C4-2B (cell line): ENCODE measurements at regions not wholly inside any gene's neighbourhood (a gene's known extent, or its start where the extent isn't known, plus 50 kb on each side); places are given as distances from the start of the nearest gene placed in this dataset.

Experiments
- ZFX ChIP-seq: fragments of 450-650 bp; IDR thresholded peaks from 2 replicates; pipeline ENCODE4 v1.6.1; 2017
- TF ChIP-seq, protein P1 (sequence below): fragments of 450-650 bp; conservative IDR thresholded peaks from 2 replicates; pipeline ENCODE4 v1.5.1; 2017; ENCODE audit warnings: mild to moderate bottlenecking

DNA sequence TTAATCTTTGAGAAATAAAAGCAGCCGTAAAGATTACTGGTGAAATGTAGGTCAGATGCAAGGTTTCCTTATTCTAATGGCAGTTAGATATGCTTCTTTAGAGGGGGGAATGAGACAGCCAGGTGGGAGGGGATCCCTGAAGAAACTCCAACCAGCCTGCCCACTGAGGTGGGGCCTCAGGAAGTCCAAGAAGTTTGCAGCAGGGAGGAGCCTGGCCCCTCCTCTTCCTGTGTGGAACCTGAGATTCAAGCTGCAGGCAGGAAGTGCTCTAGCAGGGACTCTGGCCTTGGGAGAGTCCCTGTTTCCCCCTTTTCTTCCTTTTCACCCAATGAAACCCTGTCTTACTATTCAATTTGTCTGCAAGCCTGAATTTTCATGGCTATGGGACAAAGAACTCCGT lies 101.4 kb upstream of the SLITRK2 start:
- TF ChIP-seq, protein P1, sequence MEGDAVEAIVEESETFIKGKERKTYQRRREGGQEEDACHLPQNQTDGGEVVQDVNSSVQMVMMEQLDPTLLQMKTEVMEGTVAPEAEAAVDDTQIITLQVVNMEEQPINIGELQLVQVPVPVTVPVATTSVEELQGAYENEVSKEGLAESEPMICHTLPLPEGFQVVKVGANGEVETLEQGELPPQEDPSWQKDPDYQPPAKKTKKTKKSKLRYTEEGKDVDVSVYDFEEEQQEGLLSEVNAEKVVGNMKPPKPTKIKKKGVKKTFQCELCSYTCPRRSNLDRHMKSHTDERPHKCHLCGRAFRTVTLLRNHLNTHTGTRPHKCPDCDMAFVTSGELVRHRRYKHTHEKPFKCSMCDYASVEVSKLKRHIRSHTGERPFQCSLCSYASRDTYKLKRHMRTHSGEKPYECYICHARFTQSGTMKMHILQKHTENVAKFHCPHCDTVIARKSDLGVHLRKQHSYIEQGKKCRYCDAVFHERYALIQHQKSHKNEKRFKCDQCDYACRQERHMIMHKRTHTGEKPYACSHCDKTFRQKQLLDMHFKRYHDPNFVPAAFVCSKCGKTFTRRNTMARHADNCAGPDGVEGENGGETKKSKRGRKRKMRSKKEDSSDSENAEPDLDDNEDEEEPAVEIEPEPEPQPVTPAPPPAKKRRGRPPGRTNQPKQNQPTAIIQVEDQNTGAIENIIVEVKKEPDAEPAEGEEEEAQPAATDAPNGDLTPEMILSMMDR = no peak
- no peak for TF ChIP-seq ZFX
